GM21786 (cell line): ENCODE measurements at regions not wholly inside any gene's neighbourhood (a gene's known extent, or its start where the extent isn't known, plus 50 kb on each side); places are given as distances from the start of the nearest gene placed in this dataset.
A peak's percentile ranks its signal among the peaks of the same experiment; 100 is the strongest.

ENCODE experiments used
- ATAC-seq: cut with Tn5 transposase; IDR thresholded peaks from one replicate; pipeline ENCODE4 v1.9.1; 2021; ENCODE audit not compliant: unreplicated experiment

DNA sequence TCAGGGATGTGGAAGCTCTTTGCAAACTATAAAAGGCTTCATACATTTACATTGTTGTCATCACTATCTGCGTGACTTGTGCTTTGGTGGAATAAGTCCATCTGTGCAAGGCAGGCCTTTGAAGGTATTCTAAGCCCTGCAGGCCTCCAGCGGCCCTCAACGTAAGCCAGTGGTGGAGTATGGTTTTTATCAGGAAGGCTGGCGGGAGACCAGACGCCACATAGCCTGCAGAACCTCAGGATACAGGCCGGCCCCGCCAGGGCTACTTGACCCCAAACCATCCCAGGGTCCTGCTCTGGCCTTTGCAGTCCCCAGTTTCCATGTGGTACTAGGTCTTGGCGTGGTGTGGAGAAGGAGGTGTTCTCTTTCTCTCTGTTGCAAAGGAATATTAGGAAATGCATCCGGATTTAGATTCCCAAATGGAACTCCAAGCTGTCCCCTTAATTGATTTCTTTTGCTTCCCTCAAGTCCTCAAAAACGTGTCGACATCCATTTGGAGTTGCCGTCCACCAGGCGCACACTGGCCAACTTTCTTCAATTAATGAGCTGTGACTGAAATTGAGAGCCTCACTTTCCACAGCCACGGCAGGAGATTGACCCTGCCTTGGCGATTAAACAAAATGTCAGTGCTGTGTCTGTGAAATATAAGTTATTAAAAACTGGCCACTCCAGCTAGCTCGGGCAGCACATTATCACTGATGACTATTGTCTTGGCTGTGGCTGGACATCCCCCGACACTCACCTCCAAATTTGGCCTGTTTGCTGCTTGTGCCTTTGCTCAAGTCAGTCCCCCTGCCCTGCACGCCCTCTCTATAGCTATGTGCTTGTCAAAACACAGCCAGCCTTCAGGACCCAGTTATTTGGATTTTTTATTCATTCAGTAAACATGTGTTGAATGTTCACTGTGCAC is 239.8 kb upstream of the TLE3 start:
- ATAC-seq: no peak

DNA sequence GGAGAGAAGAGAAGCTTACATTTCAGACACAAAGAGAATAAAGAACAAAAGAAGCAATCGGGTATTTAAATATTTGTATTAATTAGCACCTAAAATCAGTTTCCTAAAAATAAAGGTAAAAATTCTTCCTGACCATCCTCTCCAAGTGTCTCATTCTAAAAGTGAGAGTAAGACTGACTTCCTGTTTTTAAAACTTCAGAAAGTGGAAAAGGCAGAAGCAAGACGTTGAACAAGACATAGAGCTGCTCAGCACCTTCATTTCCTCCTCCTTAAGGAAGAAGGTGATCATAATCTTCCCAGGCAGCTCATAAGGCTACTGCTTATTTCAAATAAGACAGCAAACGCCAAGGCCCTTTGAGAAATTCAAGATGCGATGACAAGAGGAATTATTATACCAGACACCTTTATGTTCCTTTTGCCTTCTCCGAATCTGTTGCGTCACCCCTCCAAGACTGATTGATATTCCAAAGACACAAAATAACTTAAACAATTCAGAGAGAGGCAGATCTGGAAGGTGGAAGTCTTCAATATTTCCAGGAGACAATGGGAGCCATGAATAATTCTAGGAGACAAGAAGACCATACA is 238.8 kb upstream of the TLE3 start:
- no peak for ATAC-seq

DNA sequence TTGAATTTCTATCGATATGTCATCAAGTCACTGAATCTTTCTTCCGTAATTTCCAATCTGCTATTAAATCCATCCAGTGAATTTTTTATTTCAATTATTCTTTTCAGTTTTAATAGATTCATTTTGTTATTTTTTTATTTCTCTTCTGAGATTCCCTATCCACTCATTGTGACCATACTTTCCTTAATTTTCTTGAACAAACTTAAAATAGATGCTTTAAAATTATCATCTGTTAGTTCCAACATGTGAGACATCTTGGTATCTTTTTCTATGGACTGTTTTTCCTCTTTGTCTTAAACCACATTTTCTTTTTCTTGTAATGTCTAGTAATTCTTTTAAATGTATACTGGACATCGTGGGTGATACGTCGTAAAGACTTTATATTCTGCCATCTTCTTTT is 236.6 kb upstream of the TLE3 start:
- no peak for ATAC-seq

DNA sequence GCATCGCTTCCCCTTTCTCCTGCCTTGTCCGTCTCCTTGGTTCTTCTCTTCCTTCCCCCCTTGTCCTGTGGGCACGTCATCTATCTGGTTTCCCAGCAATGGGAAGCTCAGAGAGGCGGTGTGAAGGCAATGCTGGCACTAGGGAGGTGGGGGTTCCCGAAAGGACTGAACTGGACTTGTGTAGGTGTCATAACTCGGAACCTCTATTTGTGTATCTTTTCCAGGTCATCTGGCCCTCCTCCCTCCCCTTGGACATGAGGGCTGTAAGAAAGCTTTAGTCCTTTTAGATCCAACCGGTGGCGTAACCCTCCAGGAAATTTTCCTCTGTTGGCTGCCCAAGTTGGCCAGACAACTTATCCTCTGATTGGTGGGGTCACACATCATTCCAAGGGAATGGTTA is 231.5 kb upstream of the TLE3 start:
- ATAC-seq: no peak

DNA sequence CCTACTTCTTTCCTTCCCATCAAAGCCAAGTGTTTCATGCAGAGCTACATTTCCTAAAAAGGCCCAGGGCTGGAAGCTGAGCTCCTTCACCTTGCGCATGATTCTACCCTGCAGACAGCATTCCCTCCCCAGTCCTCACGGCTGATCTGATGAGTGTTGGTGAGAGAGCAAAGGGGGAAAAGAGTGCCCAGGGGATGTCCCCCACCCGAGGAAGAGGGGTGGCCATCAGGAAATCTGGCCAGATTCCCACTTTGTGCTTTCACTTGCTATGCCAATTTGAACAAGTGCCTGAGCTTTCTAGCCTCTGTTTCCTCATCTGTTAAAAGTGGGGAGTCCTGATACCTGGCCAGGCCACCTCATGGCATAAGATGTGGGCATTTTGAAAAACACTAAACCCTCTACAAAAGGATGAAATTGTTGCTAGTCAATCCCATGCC is 231.0 kb upstream of the TLE3 start:
- ATAC-seq: no peak

DNA sequence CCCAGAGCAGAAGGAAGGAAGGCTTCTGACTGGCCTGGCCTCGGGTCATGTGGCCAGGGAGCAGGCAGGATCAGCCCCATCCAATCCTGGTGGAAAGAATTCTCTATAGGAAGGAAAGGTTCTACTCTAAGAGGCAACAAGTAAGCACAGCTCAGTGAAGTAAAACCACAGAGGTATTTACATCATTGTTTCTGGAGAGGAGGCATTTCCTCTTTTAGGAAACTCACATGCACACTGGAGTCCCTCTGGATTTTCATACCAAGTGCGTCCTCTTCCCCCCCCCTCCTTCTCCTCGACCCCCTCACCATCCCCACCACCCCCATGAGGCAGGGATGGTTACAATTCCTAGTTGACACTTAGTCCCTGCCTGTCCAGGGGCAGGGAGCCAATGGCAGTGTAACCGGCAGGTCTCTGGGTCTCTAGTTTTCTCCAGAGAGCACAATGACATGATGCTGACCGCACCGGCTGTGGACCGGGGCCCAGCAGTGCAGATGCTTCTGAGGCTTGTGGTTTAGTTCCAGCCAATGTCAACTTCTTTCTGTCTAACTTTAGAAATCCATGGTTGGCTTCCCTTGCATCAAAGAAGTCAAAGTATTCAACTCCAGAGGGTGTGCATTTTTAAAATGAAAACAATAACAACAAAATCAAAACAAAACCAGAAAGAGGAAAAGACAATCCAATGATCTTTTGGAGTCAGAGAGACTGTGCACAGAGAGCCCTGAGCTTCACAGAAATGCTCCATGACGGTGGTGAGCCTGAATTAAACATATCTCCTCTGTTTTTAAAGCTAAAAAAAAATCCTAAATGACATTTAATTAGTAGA is 230.3 kb upstream of the TLE3 start:
- no peak for ATAC-seq

DNA sequence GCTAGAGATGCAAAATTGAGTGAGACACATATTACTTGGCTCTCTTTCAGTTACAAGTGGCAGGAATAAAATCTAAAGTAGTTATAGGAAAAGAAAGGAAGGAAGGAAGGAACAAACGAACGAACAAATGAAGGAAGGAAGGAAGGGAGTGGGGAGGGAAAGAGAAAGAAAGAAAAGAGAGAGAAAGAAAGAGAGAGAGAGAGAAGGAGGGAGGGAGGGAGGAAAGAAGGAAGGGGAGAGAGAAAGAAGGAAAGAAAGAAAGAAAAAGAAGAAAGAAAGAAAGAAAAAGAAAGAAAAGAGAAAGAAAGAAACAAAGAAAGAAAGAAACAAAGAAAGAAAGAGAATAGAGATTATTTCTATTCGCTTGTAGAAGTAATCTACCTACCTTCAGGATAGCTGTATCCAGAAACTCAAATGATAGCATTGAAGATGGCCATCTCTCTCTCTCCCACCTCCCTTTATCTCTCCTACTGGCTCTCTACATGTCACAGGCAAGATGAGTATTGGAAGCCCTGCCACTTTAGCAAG is 229.7 kb upstream of the TLE3 start:
- ATAC-seq: no peak

DNA sequence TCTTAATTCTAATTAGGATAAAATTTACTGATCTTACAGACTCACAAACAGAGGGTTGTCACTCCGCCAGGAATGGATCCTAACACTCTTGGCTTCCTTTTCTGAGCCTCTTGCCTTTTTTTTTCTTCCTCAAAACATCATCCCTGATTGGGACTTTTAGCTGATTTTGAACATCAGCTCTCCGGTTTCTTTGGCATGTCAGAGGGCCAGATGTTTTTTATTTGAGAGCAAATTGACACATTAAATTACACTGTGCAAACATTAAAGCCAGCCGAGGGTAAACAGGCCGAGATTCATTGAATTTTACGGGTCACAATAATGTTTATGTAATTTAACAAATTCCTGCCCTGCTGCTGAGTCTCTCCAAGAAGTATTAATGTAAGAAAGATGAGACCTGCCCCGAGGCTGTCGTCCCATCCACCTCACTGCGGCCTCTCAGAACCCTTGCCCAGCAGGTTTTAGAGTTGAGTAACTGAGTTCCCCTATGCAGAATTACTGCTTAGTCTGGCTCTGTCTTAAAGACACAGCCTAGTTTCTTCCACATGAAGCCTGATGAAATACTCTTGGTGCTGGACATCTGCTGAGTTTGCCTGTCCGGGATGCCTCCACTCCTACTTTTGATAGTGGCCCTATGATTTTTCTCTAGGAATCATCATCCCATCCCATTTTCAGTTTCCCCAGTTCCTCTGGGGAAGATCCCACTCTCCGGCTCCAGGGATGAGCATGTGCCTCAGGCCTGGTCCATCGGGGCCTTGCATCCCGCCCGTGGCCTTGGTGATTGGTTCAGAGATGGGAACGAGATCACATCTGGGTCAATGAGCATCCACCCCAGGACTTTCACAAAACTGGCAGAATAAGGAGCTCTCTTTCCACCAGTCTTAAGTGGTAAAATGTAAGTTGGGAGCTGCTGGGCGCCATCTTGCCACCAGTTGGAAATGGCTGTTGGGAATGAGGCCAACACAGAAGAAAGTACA is 226.6 kb upstream of the TLE3 start:
- ATAC-seq: no peak

DNA sequence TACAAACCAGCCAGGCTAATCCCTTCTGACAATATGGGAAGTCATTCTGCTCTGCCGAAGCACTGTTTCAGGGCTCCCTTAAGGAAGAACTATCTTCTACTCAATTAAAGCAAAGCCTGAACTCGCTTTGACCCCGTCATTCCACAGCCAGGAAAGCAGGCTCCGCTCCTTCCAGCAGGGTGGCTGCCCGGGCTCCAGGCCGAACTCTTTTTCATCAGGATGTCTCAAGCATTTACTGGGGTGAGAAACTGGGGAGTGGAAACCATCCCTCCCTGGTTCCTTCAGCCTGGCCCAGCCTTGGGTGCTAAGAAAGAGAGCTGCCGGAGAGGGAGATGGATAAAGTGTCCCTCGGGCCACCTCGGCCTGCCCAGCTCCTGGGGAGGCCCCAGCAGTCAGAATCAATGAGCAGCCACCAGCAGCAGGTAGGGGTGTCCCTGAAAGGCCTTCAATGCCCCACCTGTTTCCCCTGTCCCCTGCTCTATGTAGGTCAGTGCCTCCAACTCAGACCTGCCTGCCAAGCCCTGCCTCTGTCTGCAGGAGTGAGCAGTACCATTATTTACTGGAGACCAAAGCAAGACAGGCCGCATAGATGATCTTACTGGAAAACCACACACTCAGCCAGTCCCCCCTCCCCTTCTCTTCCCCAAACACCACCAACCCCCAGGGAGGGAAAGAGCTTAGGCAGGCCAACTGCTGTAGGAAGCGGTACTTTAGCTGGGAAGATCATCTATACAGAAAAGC is 225.6 kb upstream of the TLE3 start:
- no peak for ATAC-seq

DNA sequence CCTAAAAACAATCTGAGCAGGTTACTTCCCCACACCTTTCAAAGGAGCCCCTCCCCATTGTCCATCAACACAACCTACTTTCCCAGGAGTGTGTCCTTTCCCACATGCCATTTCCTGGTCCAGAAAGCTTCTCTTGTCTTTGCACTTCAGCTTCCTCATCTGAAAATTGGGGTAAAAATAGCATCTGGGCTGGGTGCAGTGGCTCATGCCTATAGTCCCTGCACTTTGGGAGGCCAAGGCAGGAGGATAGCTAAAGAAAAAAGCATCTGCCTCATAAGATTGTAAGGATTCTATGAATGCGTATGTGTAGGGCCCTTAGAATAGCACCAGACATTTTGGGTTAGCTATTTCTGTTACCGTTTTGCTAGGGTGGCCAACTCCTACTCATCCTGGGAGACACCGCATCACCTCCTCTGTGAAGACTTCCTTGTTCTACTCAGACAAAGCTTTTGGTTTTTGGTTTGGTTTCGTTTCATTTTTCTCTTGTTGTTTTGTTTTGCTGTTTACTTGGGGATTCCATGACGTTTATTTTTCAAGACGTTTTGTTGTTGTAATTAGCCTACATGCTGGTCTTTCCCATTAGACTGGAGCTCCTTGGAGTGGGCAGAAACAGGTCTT is 224.4 kb upstream of the TLE3 start:
- ATAC-seq: no peak

DNA sequence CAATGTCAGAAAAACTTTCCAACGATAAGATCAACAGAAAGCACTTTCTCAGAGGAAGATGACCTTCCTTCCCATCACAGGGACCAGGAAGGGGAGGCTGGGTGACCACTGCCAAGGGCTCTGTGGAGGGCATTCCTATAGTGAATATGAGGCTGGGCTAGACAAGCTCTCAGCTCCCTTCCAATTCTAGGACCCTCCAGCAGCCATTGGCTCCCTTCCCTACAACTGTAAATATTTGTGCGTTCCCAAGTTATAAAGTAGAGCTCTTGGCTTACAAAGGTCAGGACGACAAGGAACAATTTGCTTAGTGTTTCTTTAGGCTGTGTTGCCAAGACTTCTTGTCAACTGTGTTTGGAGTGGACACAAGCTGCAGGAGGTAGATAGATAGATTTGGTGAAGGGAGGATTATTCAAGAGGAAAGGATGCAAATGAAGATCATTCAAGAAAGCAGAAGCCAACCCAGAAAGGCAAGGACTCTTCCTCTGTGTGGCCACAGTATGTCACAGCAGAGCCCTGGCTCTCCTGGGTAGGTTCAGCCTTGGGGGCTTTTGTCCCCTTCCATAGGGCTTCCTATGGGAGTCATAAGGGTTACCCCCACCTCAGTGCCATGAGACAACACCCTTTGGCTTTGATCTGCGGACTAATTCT is 223.6 kb upstream of the TLE3 start:
- ATAC-seq: no peak

DNA sequence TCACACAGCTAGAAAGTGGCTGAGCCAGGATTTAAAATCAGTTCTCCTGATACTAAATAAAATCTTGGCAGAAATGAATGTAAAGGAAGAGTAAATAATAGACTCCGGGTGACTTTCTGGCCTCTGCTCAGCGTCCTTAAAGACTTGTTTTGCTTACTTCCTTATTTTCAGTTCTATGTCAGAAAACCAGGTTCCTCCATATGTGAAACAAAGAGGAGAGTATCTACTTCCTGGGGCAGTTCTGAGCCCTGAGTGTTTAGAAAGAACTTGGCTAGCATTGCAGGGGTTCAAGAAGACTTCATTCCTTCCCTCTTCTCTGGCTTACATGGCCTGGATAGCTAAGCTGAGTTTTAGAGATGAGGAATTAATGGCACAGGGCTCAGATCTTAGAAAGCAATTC is 222.8 kb upstream of the TLE3 start:
- ATAC-seq: no peak

DNA sequence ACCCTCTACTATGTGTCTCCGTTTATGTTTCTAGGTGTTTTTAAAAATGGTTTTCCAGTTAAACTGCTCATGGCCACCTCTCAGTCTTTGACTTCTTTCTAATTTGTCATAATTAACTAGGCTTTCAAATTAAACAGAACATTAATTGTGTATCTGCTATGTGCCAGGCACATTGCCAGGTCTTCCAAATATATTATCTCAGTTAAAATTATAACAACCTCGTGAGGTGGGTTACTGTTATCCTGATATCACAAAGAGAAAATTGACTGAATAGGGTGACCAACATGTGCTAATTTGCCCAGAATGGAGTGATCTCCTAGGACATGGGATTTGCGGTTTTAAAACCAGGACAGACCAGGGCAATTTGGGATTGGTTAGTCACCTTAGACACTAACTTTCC is 222.4 kb upstream of the TLE3 start:
- no peak for ATAC-seq

DNA sequence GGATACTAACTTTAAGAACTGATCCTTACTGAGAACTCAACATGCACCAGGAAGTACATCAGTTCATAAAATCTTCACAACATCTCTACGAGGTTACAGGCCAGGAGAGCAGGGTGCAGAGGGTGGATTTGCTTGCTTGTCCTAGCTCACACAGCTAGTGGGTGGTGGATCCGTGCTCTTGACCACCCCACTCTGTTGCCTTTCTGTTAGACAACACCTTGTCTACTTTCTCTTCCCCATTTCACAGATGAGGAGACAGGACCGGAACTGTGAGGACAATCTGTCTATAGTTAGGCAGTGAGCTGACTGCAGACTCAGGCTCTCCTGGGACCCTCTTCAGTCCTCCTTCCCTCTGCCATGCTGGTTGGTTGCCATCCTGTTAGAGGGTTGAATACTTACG is 221.7 kb upstream of the TLE3 start:
- ATAC-seq: peak; percentile 93

DNA sequence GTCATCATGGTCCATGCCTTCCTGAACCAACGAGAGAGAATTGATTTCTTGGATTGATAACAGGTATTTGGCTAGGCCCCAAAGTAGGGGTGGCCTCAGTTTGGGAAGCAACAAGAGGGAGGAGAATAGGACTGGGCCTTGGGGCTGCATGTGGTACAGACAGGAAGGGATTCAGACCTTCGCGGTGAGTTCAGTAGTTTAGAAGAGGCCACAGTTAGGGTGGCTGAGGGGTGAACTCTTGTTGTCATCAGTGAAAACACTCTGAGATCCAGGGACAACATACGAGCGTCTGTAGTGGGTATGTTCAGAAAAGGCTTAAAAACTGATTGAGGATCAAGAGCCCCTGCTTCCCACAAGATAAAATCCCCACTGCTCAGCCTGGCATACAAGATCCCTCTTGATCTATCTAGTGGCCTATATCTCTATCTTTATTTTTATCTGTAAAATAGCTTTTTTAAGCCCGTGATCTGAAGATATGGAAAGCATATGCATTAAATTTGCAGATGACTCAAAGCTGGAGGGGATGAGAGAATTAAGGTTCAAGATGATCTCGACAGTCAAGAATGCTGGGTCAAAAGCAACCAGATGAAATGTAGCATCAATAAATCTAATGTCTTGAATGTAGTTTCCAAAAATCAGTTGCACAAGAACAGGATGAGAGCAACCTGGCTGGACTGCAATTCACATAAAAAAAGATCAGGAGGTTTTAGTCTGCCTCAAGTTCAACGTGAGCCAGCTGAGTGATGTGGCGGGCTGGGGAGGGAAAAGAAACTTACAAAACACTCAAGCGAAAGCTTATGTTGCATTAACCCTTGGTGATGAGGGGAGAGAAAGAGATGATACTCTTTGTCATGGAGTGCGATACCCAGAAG is 221.1 kb upstream of the TLE3 start:
- peak; percentile 29 for ATAC-seq

DNA sequence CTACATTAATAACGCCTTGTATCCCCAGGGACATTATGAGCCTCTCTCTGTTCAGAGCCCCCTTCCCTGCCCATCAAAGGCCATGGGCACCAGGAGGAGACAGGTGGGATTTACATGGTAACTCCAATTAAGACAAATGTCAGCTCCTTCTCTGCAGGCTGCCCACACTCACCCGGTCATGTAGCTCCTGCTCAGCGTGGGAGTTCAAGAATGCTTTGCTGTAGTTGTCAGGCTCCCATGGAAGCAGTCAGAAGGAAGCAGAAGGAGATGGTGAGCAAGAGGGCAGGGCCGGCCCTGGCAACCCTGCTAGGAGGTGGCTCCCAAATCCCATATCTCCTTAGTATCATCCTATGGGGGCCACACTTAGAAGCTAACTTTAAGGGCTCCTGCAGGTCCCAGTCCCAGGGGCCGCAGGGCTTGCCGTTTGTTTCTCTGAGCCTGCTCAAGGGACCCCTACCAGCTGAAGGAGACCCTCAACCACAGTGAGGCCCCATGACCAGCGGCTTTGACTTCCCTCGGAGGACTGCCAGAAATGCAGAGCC is 218.4 kb upstream of the TLE3 start:
- no peak for ATAC-seq

DNA sequence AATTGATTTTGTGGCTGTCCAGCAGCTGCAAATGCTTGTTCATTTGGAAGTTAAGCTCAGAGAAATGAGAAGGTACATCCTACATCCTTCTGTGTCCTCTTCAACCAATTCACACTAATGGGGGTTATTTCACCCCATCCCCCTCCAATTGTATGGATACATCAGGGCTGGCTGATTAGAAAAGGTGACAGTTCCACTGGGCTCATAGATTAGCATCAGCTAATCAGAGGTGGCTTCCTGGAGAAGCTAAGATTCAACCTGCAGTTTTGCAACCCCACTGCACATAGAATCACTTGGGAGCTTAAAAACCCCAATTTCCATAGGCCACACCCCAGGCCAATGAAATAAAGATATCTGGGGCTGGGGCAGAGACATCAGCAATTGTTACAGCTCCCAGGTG is 217.7 kb upstream of the TLE3 start:
- ATAC-seq: no peak

DNA sequence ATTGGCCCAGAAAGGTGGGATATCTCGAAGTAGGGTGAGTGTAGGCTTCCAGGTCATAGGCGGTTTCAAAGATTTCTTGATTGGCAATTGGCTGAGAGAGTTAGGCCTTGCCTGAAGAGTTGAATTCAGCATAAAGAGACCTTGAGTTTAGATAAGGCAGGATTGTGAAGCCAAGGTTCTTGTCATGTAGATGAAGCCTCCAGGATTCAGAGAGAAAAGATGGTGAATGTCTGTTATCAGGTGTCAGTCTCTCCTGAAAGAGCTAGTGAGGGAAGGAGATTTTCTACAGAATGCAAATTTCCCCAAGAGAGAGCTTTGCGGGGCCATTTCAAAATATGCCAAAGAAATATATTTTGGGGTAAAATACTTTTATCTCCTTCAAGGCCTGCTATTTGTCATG is 217.0 kb upstream of the TLE3 start:
- no peak for ATAC-seq
